Bronchial epithelial cell (primary cell): ENCODE measurements at regions not wholly inside any gene's neighbourhood (a gene's known extent, or its start where the extent isn't known, plus 50 kb on each side); places are given as distances from the start of the nearest gene placed in this dataset.
A peak's percentile ranks its signal among the peaks of the same experiment; 100 is the strongest.
"Not testable (repeated sequence)": the region's sequence is repeated elsewhere in the genome, so short reads cannot be mapped to it uniquely, and the experiment has no call there.

Experiments used
- DNase-seq: peaks from one replicate; pipeline ENCODE4 v3.0.0-alpha.2; 2010; ENCODE audit warnings: low read depth
- FAIRE-seq: peaks from 2 replicates; lab custom pipeline; 2011; peaks lifted over from hg19 to GRCh38; lab: Jason Lieb, UNC
- H3K27me3 ChIP-seq: 2 replicates; pipeline ENCODE4 v1.5.1; 2011; ENCODE audit warnings: low read length; ENCODE audit not compliant: control insufficient read depth, insufficient read depth
- H3K36me3 ChIP-seq: 2 replicates; pipeline ENCODE4 v1.5.1; 2011; ENCODE audit warnings: low read length; ENCODE audit not compliant: control insufficient read depth, insufficient read depth
- H3K4me3 ChIP-seq: 2 replicates; pipeline ENCODE4 v1.5.1; 2011; ENCODE audit warnings: mild to moderate bottlenecking, low read depth, low read length, control low read depth
- TF ChIP-seq, protein P1 (sequence below): IDR thresholded peaks from 2 replicates; pipeline ENCODE4 v1.5.1; 2011; ENCODE audit warnings: mild to moderate bottlenecking, moderate library complexity, low read length, control low read depth, inconsistent platforms; ENCODE audit not compliant: insufficient read depth, severe bottlenecking

DNA sequence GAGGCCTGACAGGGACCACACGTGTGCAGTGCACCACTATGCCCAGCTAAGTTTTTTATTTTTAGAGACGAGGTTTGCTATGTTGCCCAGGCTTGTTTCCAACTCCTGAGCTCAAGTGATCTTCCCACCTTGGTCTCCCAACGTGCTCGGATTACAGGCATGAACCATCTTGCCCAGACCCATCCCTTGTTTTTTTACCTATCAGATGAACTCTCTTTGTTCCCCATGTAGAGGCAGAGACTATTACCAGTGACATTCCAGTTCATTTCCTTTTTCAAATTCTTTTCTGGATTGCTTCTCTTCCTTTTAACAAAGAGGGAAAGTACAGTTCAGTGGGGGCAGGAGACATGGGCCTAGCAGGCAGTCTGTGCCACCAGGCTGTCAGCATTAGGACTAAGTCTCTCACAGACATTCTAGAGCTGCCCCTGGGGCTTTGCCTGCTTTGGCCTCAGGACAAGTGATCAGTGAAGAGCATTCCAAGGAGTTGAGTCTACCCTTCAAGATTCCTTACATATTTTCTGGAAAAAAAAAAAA, 103.5 kb upstream of the SLC7A14 start:
- Histone ChIP-seq H3K4me3 (no peak overlapping the region), H3K27me3 (no peaks in the 10 kb centered on the region), H3K36me3 (no peaks in the 10 kb centered on the region)
- TF ChIP-seq, protein P1, sequence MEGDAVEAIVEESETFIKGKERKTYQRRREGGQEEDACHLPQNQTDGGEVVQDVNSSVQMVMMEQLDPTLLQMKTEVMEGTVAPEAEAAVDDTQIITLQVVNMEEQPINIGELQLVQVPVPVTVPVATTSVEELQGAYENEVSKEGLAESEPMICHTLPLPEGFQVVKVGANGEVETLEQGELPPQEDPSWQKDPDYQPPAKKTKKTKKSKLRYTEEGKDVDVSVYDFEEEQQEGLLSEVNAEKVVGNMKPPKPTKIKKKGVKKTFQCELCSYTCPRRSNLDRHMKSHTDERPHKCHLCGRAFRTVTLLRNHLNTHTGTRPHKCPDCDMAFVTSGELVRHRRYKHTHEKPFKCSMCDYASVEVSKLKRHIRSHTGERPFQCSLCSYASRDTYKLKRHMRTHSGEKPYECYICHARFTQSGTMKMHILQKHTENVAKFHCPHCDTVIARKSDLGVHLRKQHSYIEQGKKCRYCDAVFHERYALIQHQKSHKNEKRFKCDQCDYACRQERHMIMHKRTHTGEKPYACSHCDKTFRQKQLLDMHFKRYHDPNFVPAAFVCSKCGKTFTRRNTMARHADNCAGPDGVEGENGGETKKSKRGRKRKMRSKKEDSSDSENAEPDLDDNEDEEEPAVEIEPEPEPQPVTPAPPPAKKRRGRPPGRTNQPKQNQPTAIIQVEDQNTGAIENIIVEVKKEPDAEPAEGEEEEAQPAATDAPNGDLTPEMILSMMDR: no peak
- peak; percentile 43 for FAIRE-seq
- peak; percentile 98 for DNase-seq

DNA sequence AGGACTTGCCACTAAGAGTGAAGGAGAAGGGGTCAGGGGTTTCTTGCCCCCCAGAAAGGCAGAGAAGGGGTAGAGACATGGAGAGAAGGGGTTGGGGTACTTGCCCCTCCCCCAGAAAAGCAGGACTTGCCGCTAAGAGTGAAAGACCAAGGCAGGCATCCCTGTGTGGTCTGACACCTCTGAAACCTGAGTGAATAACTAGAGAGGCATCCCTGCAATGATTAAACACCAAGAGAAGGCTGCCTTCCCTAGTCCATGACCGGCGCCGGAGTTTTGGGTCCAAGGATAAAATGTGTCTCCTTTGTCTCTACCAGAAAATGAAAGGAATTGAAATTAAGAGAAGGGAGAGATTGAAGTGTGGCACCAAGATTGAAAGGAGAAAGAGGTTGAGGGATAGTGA, 102.3 kb upstream of the SLC7A14 start:
- not testable (repeated sequence) for H3K27me3 ChIP-seq, FAIRE-seq, H3K36me3 ChIP-seq, H3K4me3 ChIP-seq, DNase-seq

DNA sequence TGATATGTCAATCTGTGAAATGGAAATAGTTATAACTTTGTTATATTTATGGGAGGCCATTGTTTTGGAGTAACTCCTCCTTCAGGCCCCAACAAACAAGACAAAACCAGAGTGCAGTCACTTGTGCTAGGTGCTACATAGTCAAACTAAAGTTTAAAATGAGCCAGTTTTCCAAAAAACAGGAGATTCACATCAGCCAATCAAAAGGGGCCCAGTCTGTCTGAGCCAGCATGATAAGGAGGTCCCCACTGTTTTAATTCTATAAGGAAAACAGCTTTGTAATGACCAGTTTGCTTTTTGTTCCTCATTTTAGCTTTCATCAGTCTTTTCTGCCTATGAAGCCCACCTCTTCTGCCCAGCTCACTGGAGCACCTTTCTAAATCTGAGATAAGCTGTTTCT, 94.7 kb upstream of the SLC7A14 start:
- H3K4me3 ChIP-seq: no peak overlapping the region
- DNase-seq (no peak), FAIRE-seq (no peak)
- H3K36me3 ChIP-seq: no peaks in the 10 kb centered on the region
- H3K27me3 ChIP-seq: no peaks in the 10 kb centered on the region
- TF ChIP-seq, protein P1: no peak

DNA sequence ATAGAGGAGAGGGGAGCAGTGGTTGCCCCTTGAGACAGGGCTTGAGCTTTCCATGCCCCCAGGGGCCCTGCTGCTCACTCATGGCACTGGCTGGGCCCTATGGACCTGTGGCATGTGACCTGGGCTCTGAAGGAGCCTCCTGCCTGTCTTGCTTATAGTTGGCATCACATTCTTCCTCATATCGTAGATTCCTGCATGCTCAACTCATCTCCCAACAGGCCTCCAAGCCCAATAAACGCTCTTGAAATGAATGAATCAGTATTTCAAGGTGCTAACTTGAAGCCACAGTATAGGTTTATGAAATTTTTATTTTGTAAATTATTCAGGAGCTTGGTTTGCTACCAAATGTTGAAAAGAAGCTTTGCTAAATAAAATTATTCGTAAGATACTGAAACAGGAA, 93.3 kb upstream of the SLC7A14 start:
- no peaks in the 10 kb centered on the region for H3K36me3 ChIP-seq
- no peak for FAIRE-seq
- DNase-seq: peak; percentile 17
- TF ChIP-seq, protein P1: no peak
- H3K27me3 ChIP-seq: no peaks in the 10 kb centered on the region
- no peak overlapping the region for H3K4me3 ChIP-seq

DNA sequence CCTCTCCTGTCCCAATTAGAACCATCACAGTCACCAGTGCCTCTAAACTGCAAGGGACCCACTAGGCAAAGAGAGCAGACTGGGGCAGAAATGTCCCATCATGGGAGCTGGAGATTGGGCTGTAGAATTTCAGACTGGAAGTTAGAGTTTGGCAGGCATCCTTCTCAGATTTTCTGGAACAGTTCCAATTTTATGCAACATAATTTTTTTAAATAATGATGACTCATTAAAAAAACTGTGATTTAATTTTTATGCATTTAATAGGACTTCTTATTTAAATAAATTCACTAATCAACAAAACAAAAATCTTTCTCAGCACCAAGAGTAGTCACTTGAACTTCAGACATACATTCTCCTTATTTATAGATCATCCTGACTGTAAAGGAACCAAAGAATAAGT, 84.6 kb upstream of the SLC7A14 start:
- FAIRE-seq (no peak), DNase-seq (peak; percentile 22)
- H3K36me3 ChIP-seq: no peaks in the 10 kb centered on the region
- TF ChIP-seq, protein P1: no peak
- no peak overlapping the region for H3K4me3 ChIP-seq
- H3K27me3 ChIP-seq: no peaks in the 10 kb centered on the region

DNA sequence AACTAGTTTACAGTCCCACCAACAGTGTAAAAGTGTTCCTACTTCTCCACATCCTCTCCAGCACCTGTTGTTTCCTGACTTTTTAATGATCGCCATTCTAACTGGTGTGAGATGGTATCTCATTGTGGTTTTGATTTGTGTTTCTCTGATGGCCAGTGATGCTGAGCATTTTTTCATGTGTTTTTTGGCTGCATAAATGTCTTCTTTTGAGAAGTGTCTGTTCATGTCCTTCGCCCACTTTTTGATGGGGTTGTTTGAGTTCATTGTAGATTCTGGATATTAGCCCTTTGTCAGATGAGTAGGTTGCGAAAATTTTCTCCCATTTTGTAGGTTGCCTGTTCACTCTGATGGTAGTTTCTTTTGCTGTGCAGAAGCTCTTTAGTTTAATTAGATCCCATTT, 77.1 kb upstream of the SLC7A14 start:
- not testable (repeated sequence) for H3K36me3 ChIP-seq, FAIRE-seq, H3K27me3 ChIP-seq, H3K4me3 ChIP-seq, DNase-seq

DNA sequence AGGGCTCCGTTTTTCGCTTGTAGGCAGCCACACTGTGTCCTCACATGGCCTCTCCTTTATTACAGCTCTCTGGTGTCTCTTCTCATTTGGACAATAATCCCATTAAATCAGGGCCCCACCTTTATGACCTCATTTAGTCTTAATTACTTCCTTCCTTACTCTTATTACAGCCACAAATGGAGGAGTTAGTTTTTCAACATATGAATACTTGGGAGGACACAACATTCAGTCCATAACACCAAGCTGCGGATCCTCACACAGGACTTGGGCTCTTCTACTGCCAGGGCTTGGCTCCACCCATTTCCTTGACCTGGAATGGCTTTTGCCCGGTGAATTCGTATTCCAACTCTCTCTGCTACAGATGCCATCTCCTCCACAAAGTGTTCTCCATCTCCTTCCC, 74.3 kb upstream of the SLC7A14 start:
- no peak overlapping the region for H3K4me3 ChIP-seq
- DNase-seq: no peak

More for the DNA sequence above, 74.3 kb upstream of the SLC7A14 start:
- Histone ChIP-seq H3K36me3 (no peaks in the 10 kb centered on the region), H3K27me3 (no peaks in the 10 kb centered on the region)
- FAIRE-seq: no peak
- TF ChIP-seq, protein P1: no peak
